Activated T-helper 17 cell treated with anti-CD3 and anti-CD28 coated beads, Interleukin-2, amount 50 U/mL, for 72 hours (primary cell): ENCODE measurements at regions not wholly inside any gene's neighbourhood (a gene's known extent, or its start where the extent isn't known, plus 50 kb on each side); places are given as distances from the start of the nearest gene placed in this dataset.

Experiments
- ATAC-seq: fragments of 150-1000 bp; cut with Tn5 transposase; replicated peaks from 2 replicates; pipeline ENCODE4 v1.10.0; 2021; ENCODE audit warnings: mild to moderate bottlenecking, moderate library complexity
- H3K27ac Mint-ChIP-seq: one replicate; pipeline ENCODE4 v1.8.0; 2022; ENCODE audit warnings: mixed read lengths
- H3K27me3 Mint-ChIP-seq: one replicate; pipeline ENCODE4 v1.8.0; 2022; ENCODE audit warnings: mixed read lengths
- H3K36me3 Mint-ChIP-seq: one replicate; pipeline ENCODE4 v1.8.0; 2022; ENCODE audit warnings: low read depth, mild to moderate bottlenecking, mixed read lengths
- H3K4me1 Mint-ChIP-seq: one replicate; pipeline ENCODE4 v1.8.0; 2022; ENCODE audit warnings: mixed read lengths
- H3K4me3 Mint-ChIP-seq: one replicate; pipeline ENCODE4 v1.8.0; 2022; ENCODE audit warnings: mild to moderate bottlenecking, mixed read lengths
- H3K9me3 Mint-ChIP-seq: one replicate; pipeline ENCODE4 v1.8.0; 2022; ENCODE audit warnings: mixed read lengths

- Mint-ChIP-seq H3K9me3 (no peaks in the 10 kb centered on the region), H3K4me3 (no peak overlapping the region), H3K27me3 (no peaks in the 10 kb centered on the region), H3K36me3 (no peaks in the 10 kb centered on the region), H3K27ac (no peak overlapping the region), H3K4me1 (no peaks in the 10 kb centered on the region)
- ATAC-seq = no peak
Measured at GRCh38 chr14:101196795-101197590, 293.5 kb upstream of the RTL1 start.

- H3K4me1 Mint-ChIP-seq = no peaks in the 10 kb centered on the region
- H3K4me3 Mint-ChIP-seq = no peak overlapping the region
- no peaks in the 10 kb centered on the region for H3K36me3 Mint-ChIP-seq
- no peak for ATAC-seq
- H3K9me3 Mint-ChIP-seq = no peaks in the 10 kb centered on the region
- H3K27ac Mint-ChIP-seq = no peak overlapping the region
- H3K27me3 Mint-ChIP-seq = no peaks in the 10 kb centered on the region
Measured at GRCh38 chr14:101197595-101198397, 294.3 kb upstream of the RTL1 start.

GRCh38 chr14:101198398-101199027 lies 295.0 kb upstream of the RTL1 start:
- Mint-ChIP-seq H3K36me3 (no peaks in the 10 kb centered on the region), H3K4me1 (no peaks in the 10 kb centered on the region), H3K4me3 (no peak overlapping the region), H3K27me3 (no peaks in the 10 kb centered on the region), H3K27ac (no peak overlapping the region), H3K9me3 (no peaks in the 10 kb centered on the region)
- no peak for ATAC-seq

- no peaks in the 10 kb centered on the region for H3K27me3 Mint-ChIP-seq
- H3K27ac Mint-ChIP-seq = no peak overlapping the region
- H3K9me3 Mint-ChIP-seq = no peaks in the 10 kb centered on the region
- no peaks in the 10 kb centered on the region for H3K4me1 Mint-ChIP-seq
- H3K36me3 Mint-ChIP-seq = no peaks in the 10 kb centered on the region
- H3K4me3 Mint-ChIP-seq = no peak overlapping the region
- no peak for ATAC-seq
Measured at GRCh38 chr14:101199028-101199770, 295.7 kb upstream of the RTL1 start.

GRCh38 chr14:101200008-101200649 lies 296.6 kb upstream of the RTL1 start:
- Mint-ChIP-seq H3K9me3 (no peaks in the 10 kb centered on the region), H3K27me3 (no peaks in the 10 kb centered on the region), H3K4me1 (no peaks in the 10 kb centered on the region), H3K4me3 (no peak overlapping the region), H3K36me3 (no peaks in the 10 kb centered on the region), H3K27ac (no peak overlapping the region)
- ATAC-seq = no peak

GRCh38 chr14:101200650-101201516 lies 297.4 kb upstream of the RTL1 start:
- Mint-ChIP-seq H3K27me3 (no peaks in the 10 kb centered on the region), H3K27ac (no peak overlapping the region), H3K4me1 (no peaks in the 10 kb centered on the region), H3K9me3 (no peaks in the 10 kb centered on the region), H3K4me3 (no peak overlapping the region), H3K36me3 (no peaks in the 10 kb centered on the region)
- ATAC-seq = no peak

- Mint-ChIP-seq H3K4me3 (no peak overlapping the region), H3K9me3 (peaks cover 6% of the 10 kb centered on the region), H3K36me3 (no peaks in the 10 kb centered on the region), H3K27ac (no peak overlapping the region), H3K27me3 (no peaks in the 10 kb centered on the region), H3K4me1 (no peaks in the 10 kb centered on the region)
- no peak for ATAC-seq
Measured at GRCh38 chr14:101201535-101202151, 298.1 kb upstream of the RTL1 start.

GRCh38 chr14:101202627-101203404 lies 299.3 kb upstream of the RTL1 start:
- Mint-ChIP-seq H3K4me1 (no peaks in the 10 kb centered on the region), H3K36me3 (no peaks in the 10 kb centered on the region), H3K27me3 (peaks cover 3% of the 10 kb centered on the region), H3K9me3 (peaks cover 11% of the 10 kb centered on the region), H3K27ac (no peak overlapping the region), H3K4me3 (no peak overlapping the region)
- no peak for ATAC-seq

GRCh38 chr14:101206556-101206955 lies 303.0 kb upstream of the RTL1 start:
- Mint-ChIP-seq H3K4me3 (no peak overlapping the region), H3K27me3 (peaks cover 11% of the 10 kb centered on the region), H3K9me3 (peaks cover 25% of the 10 kb centered on the region), H3K4me1 (no peaks in the 10 kb centered on the region), H3K27ac (no peak overlapping the region), H3K36me3 (no peaks in the 10 kb centered on the region)
- ATAC-seq = no peak

- ATAC-seq = no peak
- Mint-ChIP-seq H3K27ac (no peak overlapping the region), H3K36me3 (no peaks in the 10 kb centered on the region), H3K4me1 (no peaks in the 10 kb centered on the region), H3K9me3 (peaks cover 28% of the 10 kb centered on the region), H3K4me3 (no peak overlapping the region), H3K27me3 (peaks cover 11% of the 10 kb centered on the region)
Measured at GRCh38 chr14:101207041-101207440, 303.5 kb upstream of the RTL1 start.

GRCh38 chr14:101207897-101208296 lies 304.4 kb upstream of the RTL1 start:
- ATAC-seq = no peak
- Mint-ChIP-seq H3K4me1 (no peaks in the 10 kb centered on the region), H3K4me3 (no peak overlapping the region), H3K36me3 (no peaks in the 10 kb centered on the region), H3K9me3 (peaks cover 30% of the 10 kb centered on the region), H3K27ac (no peak overlapping the region), H3K27me3 (peaks cover 11% of the 10 kb centered on the region)

GRCh38 chr14:101209594-101209993 lies 306.1 kb upstream of the RTL1 start:
- H3K36me3 Mint-ChIP-seq = no peaks in the 10 kb centered on the region
- ATAC-seq = no peak
- peaks cover 11% of the 10 kb centered on the region for H3K27me3 Mint-ChIP-seq
- H3K9me3 Mint-ChIP-seq = peaks cover 30% of the 10 kb centered on the region
- H3K4me3 Mint-ChIP-seq = no peak overlapping the region
- H3K4me1 Mint-ChIP-seq = no peaks in the 10 kb centered on the region
- no peak overlapping the region for H3K27ac Mint-ChIP-seq
